SU-DHL-6 (cell line): ENCODE measurements at regions not wholly inside any gene's neighbourhood (a gene's known extent, or its start where the extent isn't known, plus 50 kb on each side); places are given as distances from the start of the nearest gene placed in this dataset.

Experiments
- H2AFZ ChIP-seq: fragments of 200-600 bp; sonication (generic); 2 replicates; pipeline ENCODE4 v1.6.1; 2014; ENCODE audit warnings: low read depth, mild to moderate bottlenecking, moderate library complexity, mixed read lengths, antibody characterized with exemption, low read length; ENCODE audit not compliant: severe bottlenecking
- H3F3A ChIP-seq: fragments of 200-600 bp; shearing (Covaris generic); 2 replicates; pipeline ENCODE4 v1.6.0; 2016; ENCODE audit warnings: antibody characterized with exemption, mild to moderate bottlenecking; ENCODE audit not compliant: insufficient read depth
- H3K27ac ChIP-seq: fragments of 200-600 bp; sonication (generic); 2 replicates; pipeline ENCODE4 v1.5.1; 2016; ENCODE audit warnings: low read depth, mild to moderate bottlenecking, low read length, moderate library complexity, mixed read lengths
- H3K27me3 ChIP-seq: fragments of 200-600 bp; sonication (generic), shearing (Covaris generic); 2 replicates; pipeline ENCODE4 v1.6.0; 2014; ENCODE audit warnings: mild to moderate bottlenecking, low read length
- H3K36me3 ChIP-seq: fragments of 200-600 bp; sonication (generic); 2 replicates; pipeline ENCODE4 v1.6.1; 2014; ENCODE audit warnings: mild to moderate bottlenecking, low read length, mixed read lengths
- H3K4me2 ChIP-seq: fragments of 300-600, 200-600 bp; shearing (Covaris generic), sonication (generic); 2 replicates; pipeline ENCODE4 v1.6.0; 2014; ENCODE audit warnings: low read length, low read depth, mild to moderate bottlenecking; ENCODE audit not compliant: poor library complexity, severe bottlenecking
- H3K4me3 ChIP-seq: fragments of 200-600 bp; sonication (generic); 2 replicates; pipeline ENCODE4 v1.5.1; 2014; ENCODE audit warnings: antibody characterized with exemption, low read length, mild to moderate bottlenecking, mixed read lengths; ENCODE audit not compliant: insufficient read depth, poor library complexity, severe bottlenecking
- H3K79me2 ChIP-seq: fragments of 200-600 bp; sonication (generic); 2 replicates; pipeline ENCODE4 v1.6.1; 2014; ENCODE audit warnings: mild to moderate bottlenecking, low read length, moderate library complexity; ENCODE audit not compliant: insufficient read depth
- H3K9ac ChIP-seq: fragments of 200-600 bp; sonication (generic); 2 replicates; pipeline ENCODE4 v1.7.0; 2014; ENCODE audit warnings: mild to moderate bottlenecking, low read length
- H3K9me2 ChIP-seq: fragments of 200-600 bp; sonication (generic); replicated peaks from 2 replicates; pipeline ENCODE4 v1.6.1; 2014; ENCODE audit warnings: low read length; ENCODE audit not compliant: insufficient read depth
- H3K9me3 ChIP-seq: fragments of 200-600 bp; sonication (generic); 2 replicates; pipeline ENCODE4 v1.6.1; 2014; ENCODE audit warnings: low read length, mixed read lengths; ENCODE audit not compliant: insufficient read depth
- H4K20me1 ChIP-seq: fragments of 200-600 bp; sonication (generic); 2 replicates; pipeline ENCODE4 v1.6.1; 2014; ENCODE audit warnings: low read depth, mild to moderate bottlenecking, antibody characterized with exemption, low read length, moderate library complexity, mixed read lengths
- CTCF ChIP-seq: fragments of 200-600 bp; sonication (generic); IDR thresholded peaks from one replicate; pipeline ENCODE4 v1.5.1; 2017; ENCODE audit warnings: antibody characterized with exemption, mild to moderate bottlenecking, low read length, moderate library complexity; ENCODE audit not compliant: insufficient read depth, poor library complexity, severe bottlenecking
- EZH2phosphoT487 ChIP-seq: fragments of 200-600 bp; sonication (generic), shearing (Covaris generic); conservative IDR thresholded peaks from 2 replicates; pipeline ENCODE4 v1.6.1; 2018; ENCODE audit warnings: mild to moderate bottlenecking, antibody characterized with exemption, low read length, moderate library complexity, mixed read lengths

- TF ChIP-seq EZH2phosphoT487 = no peak
- no peak for TF ChIP-seq CTCF
- no peaks in the 10 kb centered on the region for H3K27me3 ChIP-seq
- H3K36me3 ChIP-seq = no peaks in the 10 kb centered on the region
- H3K27ac ChIP-seq = no peak overlapping the region
- no peaks in the 10 kb centered on the region for H3K79me2 ChIP-seq
- H3F3A ChIP-seq = no peaks in the 10 kb centered on the region
- no peak overlapping the region for H3K4me3 ChIP-seq
- no peaks in the 10 kb centered on the region for H3K9me2 ChIP-seq
- no peaks in the 10 kb centered on the region for H4K20me1 ChIP-seq
- no peak overlapping the region for H3K4me2 ChIP-seq
- H3K9ac ChIP-seq = no peak overlapping the region
- H3K9me3 ChIP-seq = no peaks in the 10 kb centered on the region
- no peak overlapping the region for H2AFZ ChIP-seq
Observed at GRCh38 chr12:20305470-20305869, 62.9 kb upstream of the PDE3A start.

- Histone ChIP-seq H4K20me1 (no peaks in the 10 kb centered on the region), H3K9ac (no peak overlapping the region), H2AFZ (no peak overlapping the region), H3K4me2 (no peak overlapping the region), H3K36me3 (no peaks in the 10 kb centered on the region), H3K4me3 (no peak overlapping the region), H3K27ac (no peak overlapping the region), H3K27me3 (no peaks in the 10 kb centered on the region), H3K9me2 (no peaks in the 10 kb centered on the region), H3K9me3 (no peaks in the 10 kb centered on the region), H3F3A (no peaks in the 10 kb centered on the region), H3K79me2 (no peaks in the 10 kb centered on the region)
- TF ChIP-seq EZH2phosphoT487 (no peak), CTCF (no peak)
Observed at GRCh38 chr12:20309504-20310148, 58.7 kb upstream of the PDE3A start.

- Histone ChIP-seq H3K27ac (no peak overlapping the region), H3K4me3 (no peak overlapping the region), H3K4me2 (no peak overlapping the region), H3K27me3 (no peaks in the 10 kb centered on the region), H3K79me2 (no peaks in the 10 kb centered on the region), H3K36me3 (no peaks in the 10 kb centered on the region), H3F3A (no peaks in the 10 kb centered on the region), H3K9me3 (no peaks in the 10 kb centered on the region), H2AFZ (no peak overlapping the region), H4K20me1 (no peaks in the 10 kb centered on the region), H3K9me2 (no peaks in the 10 kb centered on the region), H3K9ac (no peak overlapping the region)
- TF ChIP-seq EZH2phosphoT487 = no peak
- no peak for TF ChIP-seq CTCF
Observed at GRCh38 chr12:20314328-20314727, 54.0 kb upstream of the PDE3A start.
